ENCODE measurements at regions not wholly inside any gene's neighbourhood (a gene's known extent, or its start where the extent isn't known, plus 50 kb on each side); places are given as distances from the start of the nearest gene placed in this dataset.

DNA sequence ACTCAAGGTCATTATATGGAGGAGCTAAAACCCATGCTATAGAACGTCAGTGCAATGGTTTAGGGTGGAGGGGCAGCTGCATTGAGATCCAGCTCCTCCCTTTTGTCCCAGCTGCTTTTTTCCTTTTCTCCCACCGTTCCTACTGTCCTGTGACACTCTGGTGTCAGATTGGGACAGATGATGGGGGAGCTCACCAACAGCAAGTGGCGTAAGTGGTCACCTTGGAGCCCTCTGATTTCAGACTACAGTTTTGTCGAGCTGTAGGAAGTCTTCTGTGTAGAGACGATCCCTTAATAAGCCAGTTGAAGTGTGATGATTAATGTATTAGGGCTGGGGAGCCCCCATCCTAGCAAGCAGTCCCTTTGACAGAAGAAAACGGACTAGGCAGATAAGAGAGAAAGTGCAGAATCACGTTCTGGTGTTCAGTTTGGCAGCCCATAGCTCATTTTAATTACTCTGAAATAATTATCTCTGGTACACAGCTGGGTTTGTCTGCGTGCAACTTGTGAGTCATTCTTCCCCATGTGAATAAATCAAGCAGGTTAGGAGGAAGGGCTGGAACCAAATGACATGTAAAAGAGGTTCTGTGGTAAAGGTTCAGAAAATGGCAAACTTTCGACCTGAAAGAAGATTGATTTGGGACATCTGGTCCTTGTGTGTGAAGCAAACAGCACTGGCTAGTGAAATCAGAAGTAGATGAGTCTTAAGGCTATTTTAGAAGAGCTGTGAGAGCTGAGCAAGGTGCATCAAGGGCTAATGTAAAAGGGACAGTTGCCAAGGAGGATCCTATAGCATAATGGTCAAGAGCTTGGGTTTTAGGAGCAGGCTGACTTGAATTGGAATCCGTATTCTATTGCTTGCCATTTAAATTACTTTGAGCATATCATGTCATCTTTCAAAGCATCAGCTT is 241.4 kb downstream of the EDEM1 start (continued):
- TF ChIP-seq HNRNPLL (IDR thresholded peaks at IDR 0.05; ENCODE audit: low read depth, low read length, poor library complexity, severe bottlenecking), result peak; percentile 69
- peak; percentile 71 to 93 for TF ChIP-seq MNT (conservative IDR thresholded peaks at IDR 0.05)
- TF ChIP-seq GTF3C2 (IDR thresholded peaks at IDR 0.05; ENCODE audit: borderline replicate concordance, extremely low read depth, insufficient read length), result no peak
- TF ChIP-seq RBFOX2 (IDR thresholded peaks at IDR 0.05; ENCODE audit: low read depth, low read length), result no peak
- no peak for TF ChIP-seq NKRF (IDR thresholded peaks at IDR 0.05; ENCODE audit: borderline replicate concordance)
- TF ChIP-seq, protein P1, sequence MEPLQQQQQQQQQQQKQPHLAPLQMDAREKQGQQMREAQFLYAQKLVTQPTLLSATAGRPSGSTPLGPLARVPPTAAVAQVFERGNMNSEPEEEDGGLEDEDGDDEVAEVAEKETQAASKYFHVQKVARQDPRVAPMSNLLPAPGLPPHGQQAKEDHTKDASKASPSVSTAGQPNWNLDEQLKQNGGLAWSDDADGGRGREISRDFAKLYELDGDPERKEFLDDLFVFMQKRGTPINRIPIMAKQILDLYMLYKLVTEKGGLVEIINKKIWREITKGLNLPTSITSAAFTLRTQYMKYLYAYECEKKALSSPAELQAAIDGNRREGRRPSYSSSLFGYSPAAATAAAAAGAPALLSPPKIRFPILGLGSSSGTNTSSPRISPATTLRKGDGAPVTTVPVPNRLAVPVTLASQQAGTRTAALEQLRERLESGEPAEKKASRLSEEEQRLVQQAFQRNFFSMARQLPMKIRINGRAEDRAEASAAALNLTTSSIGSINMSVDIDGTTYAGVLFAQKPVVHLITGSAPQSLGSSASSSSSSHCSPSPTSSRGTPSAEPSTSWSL (CRISPR knock-in tag; IDR thresholded peaks at IDR 0.05; ENCODE audit: borderline replicate concordance), result peak; percentile 92; the same call in 1 of the 2 replicates
- TF ChIP-seq, protein P2, sequence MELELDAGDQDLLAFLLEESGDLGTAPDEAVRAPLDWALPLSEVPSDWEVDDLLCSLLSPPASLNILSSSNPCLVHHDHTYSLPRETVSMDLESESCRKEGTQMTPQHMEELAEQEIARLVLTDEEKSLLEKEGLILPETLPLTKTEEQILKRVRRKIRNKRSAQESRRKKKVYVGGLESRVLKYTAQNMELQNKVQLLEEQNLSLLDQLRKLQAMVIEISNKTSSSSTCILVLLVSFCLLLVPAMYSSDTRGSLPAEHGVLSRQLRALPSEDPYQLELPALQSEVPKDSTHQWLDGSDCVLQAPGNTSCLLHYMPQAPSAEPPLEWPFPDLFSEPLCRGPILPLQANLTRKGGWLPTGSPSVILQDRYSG (tag; conservative IDR thresholded peaks at IDR 0.05; ENCODE audit: low read depth), result peak; percentile 70
- no peak for TF ChIP-seq SMARCB1 (IDR thresholded peaks at IDR 0.05; ENCODE audit: insufficient read length, low read depth)
- peak; percentile 68; the same call in 1 of the 2 replicates for TF ChIP-seq ZNF324 (CRISPR knock-in tag; IDR thresholded peaks at IDR 0.05)
- peak; percentile 80 for TF ChIP-seq E2F8 (IDR thresholded peaks at IDR 0.05; ENCODE audit: low read depth, partially characterized antibody)
- peak; percentile 97 for TF ChIP-seq PYGO2 (tag; IDR thresholded peaks at IDR 0.05)
- no peak for TF ChIP-seq ZSCAN29 (IDR thresholded peaks at IDR 0.05)
- peak; percentile 98 for TF ChIP-seq STAT5A (IDR thresholded peaks at IDR 0.05; ENCODE audit: borderline replicate concordance, low read length)
